Ishikawa (cell line): ENCODE measurements at regions not wholly inside any gene's neighbourhood (a gene's known extent, or its start where the extent isn't known, plus 50 kb on each side); places are given as distances from the start of the nearest gene placed in this dataset.

Experiments
- CEBPB ChIP-seq: IDR thresholded peaks from 2 replicates; pipeline ENCODE4 v1.6.1; 2012
- EP300 ChIP-seq: IDR thresholded peaks from 2 replicates; pipeline ENCODE4 v1.6.1; 2012; ENCODE audit warnings: borderline replicate concordance
- RAD21 ChIP-seq: IDR thresholded peaks from 2 replicates; pipeline ENCODE4 v1.6.1; 2012; ENCODE audit warnings: low read depth
- TAF1 ChIP-seq: IDR thresholded peaks from 2 replicates; pipeline ENCODE4 v1.6.1; 2012; ENCODE audit warnings: low read depth, mild to moderate bottlenecking
- TF ChIP-seq, protein P1 (sequence below): IDR thresholded peaks from 2 replicates; pipeline ENCODE4 v1.6.1; 2012

DNA sequence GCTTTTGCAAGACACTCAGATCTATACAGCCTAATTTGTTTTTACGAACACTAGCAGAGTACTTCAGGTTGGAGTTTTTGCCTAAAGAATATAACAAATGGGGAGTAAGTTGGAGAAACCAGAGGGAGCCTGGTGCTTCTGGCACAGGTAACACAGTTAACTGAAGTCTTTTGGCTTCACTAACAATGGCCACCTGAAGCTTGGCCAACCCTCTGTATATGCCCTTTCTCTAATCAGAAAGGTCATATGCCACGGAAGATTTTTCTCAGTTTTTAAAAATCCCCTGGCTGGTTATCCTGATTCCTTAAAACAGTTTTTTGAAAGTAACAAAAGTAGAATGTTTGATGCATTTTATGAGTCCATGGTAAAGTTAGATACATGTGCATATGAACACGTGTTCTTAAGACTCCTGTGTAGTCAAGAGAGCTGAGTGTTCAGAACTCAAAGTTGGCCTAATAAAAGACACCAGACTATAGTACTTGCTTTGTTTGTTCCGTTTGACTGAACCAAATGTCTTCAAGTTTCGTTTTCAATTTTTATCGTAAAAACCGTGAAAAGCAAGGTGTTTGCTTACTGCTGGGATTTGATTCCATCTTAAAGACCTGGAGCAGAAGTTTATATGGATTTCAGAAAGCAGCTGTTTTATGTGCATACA, 137.5 kb downstream of the KCNRG start:
- TF ChIP-seq EP300, result no peak
- TF ChIP-seq, protein P1, sequence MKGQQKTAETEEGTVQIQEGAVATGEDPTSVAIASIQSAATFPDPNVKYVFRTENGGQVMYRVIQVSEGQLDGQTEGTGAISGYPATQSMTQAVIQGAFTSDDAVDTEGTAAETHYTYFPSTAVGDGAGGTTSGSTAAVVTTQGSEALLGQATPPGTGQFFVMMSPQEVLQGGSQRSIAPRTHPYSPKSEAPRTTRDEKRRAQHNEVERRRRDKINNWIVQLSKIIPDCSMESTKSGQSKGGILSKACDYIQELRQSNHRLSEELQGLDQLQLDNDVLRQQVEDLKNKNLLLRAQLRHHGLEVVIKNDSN, result no peak
- TF ChIP-seq RAD21, result no peak
- TF ChIP-seq CEBPB, result no peak
- no peak for TF ChIP-seq TAF1
